MG63 (cell line): ENCODE measurements at regions not wholly inside any gene's neighbourhood (a gene's known extent, or its start where the extent isn't known, plus 50 kb on each side); places are given as distances from the start of the nearest gene placed in this dataset.
"Not testable (repeated sequence)": the region's sequence is repeated elsewhere in the genome, so short reads cannot be mapped to it uniquely, and the experiment has no call there.

Experiments
- DNase-seq: peaks from one replicate; pipeline ENCODE4 v3.0.0-alpha.2; 2020
- H3K27me3 ChIP-seq: fragments of 250-450 bp; sonication (Bioruptor Pico); 2 replicates; pipeline ENCODE4 v1.5.1; 2020; ENCODE audit warnings: mild to moderate bottlenecking, moderate library complexity
- H3K36me3 ChIP-seq: fragments of 250-450 bp; sonication (Bioruptor Pico); 2 replicates; pipeline ENCODE4 v1.5.1; 2020; ENCODE audit warnings: mild to moderate bottlenecking, moderate library complexity
- H3K4me3 ChIP-seq: fragments of 250-450 bp; sonication (Bioruptor Pico); 2 replicates; pipeline ENCODE4 v1.5.1; 2020; ENCODE audit warnings: mild to moderate bottlenecking, moderate library complexity
- H3K9me3 ChIP-seq: fragments of 250-450 bp; sonication (Bioruptor Pico); 2 replicates; pipeline ENCODE4 v1.5.1; 2020; ENCODE audit warnings: mild to moderate bottlenecking, moderate library complexity

GRCh38 chr3:15932348-15933300, 134.8 kb upstream of the ANKRD28 start:
- DNase-seq: peak; percentile 3
- H3K27me3 ChIP-seq: no peaks in the 10 kb centered on the region
- no peaks in the 10 kb centered on the region for H3K36me3 ChIP-seq
- no peak overlapping the region for H3K4me3 ChIP-seq
- no peaks in the 10 kb centered on the region for H3K9me3 ChIP-seq

GRCh38 chr3:15933439-15934139, 135.8 kb upstream of the ANKRD28 start:
- Histone ChIP-seq H3K27me3 (no peaks in the 10 kb centered on the region), H3K9me3 (no peaks in the 10 kb centered on the region), H3K4me3 (no peak overlapping the region), H3K36me3 (no peaks in the 10 kb centered on the region)
- DNase-seq: peak; percentile 8

- DNase-seq: no peak
- H3K36me3 ChIP-seq: no peaks in the 10 kb centered on the region
- H3K9me3 ChIP-seq: no peaks in the 10 kb centered on the region
- H3K4me3 ChIP-seq: no peak overlapping the region
- no peaks in the 10 kb centered on the region for H3K27me3 ChIP-seq
These were observed 136.8 kb upstream of the ANKRD28 start for GRCh38 chr3:15934389-15935195.

- H3K9me3 ChIP-seq: no peaks in the 10 kb centered on the region
- no peaks in the 10 kb centered on the region for H3K36me3 ChIP-seq
- no peaks in the 10 kb centered on the region for H3K27me3 ChIP-seq
- H3K4me3 ChIP-seq: no peak overlapping the region
- no peak for DNase-seq
These were observed 138.5 kb upstream of the ANKRD28 start for GRCh38 chr3:15936312-15936711.

- Histone ChIP-seq H3K9me3 (no peaks in the 10 kb centered on the region; the same call in 1 of the 2 replicates), H3K27me3 (no peaks in the 10 kb centered on the region), H3K4me3 (no peak overlapping the region), H3K36me3 (no peaks in the 10 kb centered on the region)
- no peak for DNase-seq
These were observed 142.9 kb upstream of the ANKRD28 start for GRCh38 chr3:15940641-15941040.

- not testable (repeated sequence) for DNase-seq, H3K9me3 ChIP-seq, H3K4me3 ChIP-seq, H3K27me3 ChIP-seq, H3K36me3 ChIP-seq
These were observed 143.7 kb upstream of the ANKRD28 start for GRCh38 chr3:15941457-15941856.

GRCh38 chr3:15941958-15942357, 144.2 kb upstream of the ANKRD28 start:
- no peak for DNase-seq
- no peaks in the 10 kb centered on the region for H3K36me3 ChIP-seq

GRCh38 chr3:15942462-15942861, 144.7 kb upstream of the ANKRD28 start:
- no peak for DNase-seq
- Histone ChIP-seq H3K27me3 (no peaks in the 10 kb centered on the region), H3K9me3 (no peaks in the 10 kb centered on the region; the same call in 1 of the 2 replicates), H3K4me3 (no peak overlapping the region), H3K36me3 (no peaks in the 10 kb centered on the region)

More at GRCh38 chr3:15941958-15942357, 144.2 kb upstream of the ANKRD28 start:
- H3K27me3 ChIP-seq: no peaks in the 10 kb centered on the region
- no peaks in the 10 kb centered on the region; the same call in 1 of the 2 replicates for H3K9me3 ChIP-seq
- H3K4me3 ChIP-seq: no peak overlapping the region

GRCh38 chr3:15942936-15943335, 145.2 kb upstream of the ANKRD28 start:
- no peak for DNase-seq
- no peaks in the 10 kb centered on the region; the same call in 1 of the 2 replicates for H3K9me3 ChIP-seq
- H3K4me3 ChIP-seq: no peak overlapping the region
- H3K27me3 ChIP-seq: no peaks in the 10 kb centered on the region
- H3K36me3 ChIP-seq: no peaks in the 10 kb centered on the region

GRCh38 chr3:15948388-15948787, 150.6 kb upstream of the ANKRD28 start:
- no peaks in the 10 kb centered on the region for H3K36me3 ChIP-seq

GRCh38 chr3:15952543-15953175, 154.9 kb upstream of the ANKRD28 start:
- no peak for DNase-seq
- Histone ChIP-seq H3K36me3 (no peaks in the 10 kb centered on the region), H3K4me3 (no peak overlapping the region), H3K27me3 (no peaks in the 10 kb centered on the region), H3K9me3 (no peaks in the 10 kb centered on the region)

More at GRCh38 chr3:15948388-15948787, 150.6 kb upstream of the ANKRD28 start:
- Histone ChIP-seq H3K4me3 (no peak overlapping the region), H3K9me3 (no peaks in the 10 kb centered on the region; the same call in 1 of the 2 replicates), H3K27me3 (no peaks in the 10 kb centered on the region)
- no peak for DNase-seq

- Histone ChIP-seq H3K36me3 (no peaks in the 10 kb centered on the region), H3K27me3 (no peaks in the 10 kb centered on the region), H3K9me3 (no peaks in the 10 kb centered on the region), H3K4me3 (no peak overlapping the region)
- DNase-seq: no peak
These were observed 156.1 kb upstream of the ANKRD28 start for GRCh38 chr3:15953841-15954240.

GRCh38 chr3:15955968-15956367, 158.2 kb upstream of the ANKRD28 start:
- no peaks in the 10 kb centered on the region for H3K27me3 ChIP-seq
- H3K36me3 ChIP-seq: no peaks in the 10 kb centered on the region
- H3K4me3 ChIP-seq: no peak overlapping the region
- DNase-seq: no peak
- H3K9me3 ChIP-seq: no peaks in the 10 kb centered on the region

- no peak overlapping the region for H3K4me3 ChIP-seq
- no peaks in the 10 kb centered on the region for H3K9me3 ChIP-seq
- H3K27me3 ChIP-seq: no peaks in the 10 kb centered on the region
- DNase-seq: peak; percentile 54
- H3K36me3 ChIP-seq: no peaks in the 10 kb centered on the region
These were observed 161.1 kb upstream of the ANKRD28 start for GRCh38 chr3:15958692-15959433.

GRCh38 chr3:15959434-15959811, 161.6 kb upstream of the ANKRD28 start:
- Histone ChIP-seq H3K9me3 (no peaks in the 10 kb centered on the region), H3K27me3 (no peaks in the 10 kb centered on the region), H3K4me3 (no peak overlapping the region), H3K36me3 (no peaks in the 10 kb centered on the region)
- DNase-seq: peak; percentile 40
